Keratinocyte (primary cell): ENCODE measurements at regions not wholly inside any gene's neighbourhood (a gene's known extent, or its start where the extent isn't known, plus 50 kb on each side); places are given as distances from the start of the nearest gene placed in this dataset.
"Not testable (repeated sequence)": the region's sequence is repeated elsewhere in the genome, so short reads cannot be mapped to it uniquely, and the experiment has no call there.

Source experiments
- DNase-seq: peaks from one replicate; pipeline ENCODE4 v3.0.0-alpha.2; 2011; ENCODE audit warnings: low read depth, missing footprints, low spot score
- FAIRE-seq: peaks from 2 replicates; lab custom pipeline; 2011; peaks lifted over from hg19 to GRCh38; lab: Jason Lieb, UNC
- H2AFZ ChIP-seq: 2 replicates; pipeline ENCODE4 v1.6.0; 2012; ENCODE audit warnings: low read length, control low read depth, inconsistent platforms; ENCODE audit not compliant: control insufficient read depth
- H3K27ac ChIP-seq: 2 replicates; pipeline ENCODE4 v1.5.1; 2011; ENCODE audit warnings: low read length; ENCODE audit not compliant: control insufficient read depth, insufficient read depth
- H3K27me3 ChIP-seq: 3 replicates; pipeline ENCODE4 v1.6.0; 2011; ENCODE audit warnings: low read length; ENCODE audit not compliant: control insufficient read depth, insufficient read depth; ENCODE audit errors: extremely low read depth
- H3K36me3 ChIP-seq, 2 experiments: 2 replicates in 1 of 2; 3 replicates in 1 of 2; pipeline ENCODE4 v1.5.1; 2011; ENCODE audit warnings: low read length in 2 of 2, mild to moderate bottlenecking in 1 of 2; ENCODE audit not compliant: control insufficient read depth in 2 of 2, insufficient read depth in 2 of 2; ENCODE audit errors: extremely low read depth in 1 of 2
- H3K4me1 ChIP-seq: 3 replicates; pipeline ENCODE4 v1.5.1; 2011; ENCODE audit warnings: low read length; ENCODE audit not compliant: control insufficient read depth, insufficient read depth; ENCODE audit errors: extremely low read depth
- H3K4me2 ChIP-seq: 3 replicates; pipeline ENCODE4 v1.6.0; 2011; ENCODE audit warnings: low read depth, low read length; ENCODE audit not compliant: control insufficient read depth, insufficient read depth; ENCODE audit errors: extremely low read depth
- H3K4me3 ChIP-seq, 3 experiments: fragments of 200-600 bp in 1 of 3; sonication (generic) in 1 of 3; 2 replicates in 2 of 3; 3 replicates in 1 of 3; pipeline ENCODE4 v1.5.1; 2011 to 2016; ENCODE audit warnings: low read length in 3 of 3, mild to moderate bottlenecking in 3 of 3, control low read depth in 2 of 3, inconsistent platforms in 1 of 3, low read depth in 1 of 3, mixed read lengths in 1 of 3, mixed run types in 1 of 3, moderate library complexity in 1 of 3; ENCODE audit not compliant: control insufficient read depth in 2 of 3, insufficient read depth in 2 of 3; ENCODE audit errors: extremely low read depth in 1 of 3
- H3K79me2 ChIP-seq: 2 replicates; pipeline ENCODE4 v1.6.0; 2012; ENCODE audit warnings: low read length; ENCODE audit not compliant: control insufficient read depth, insufficient read depth
- H3K9ac ChIP-seq: 3 replicates; pipeline ENCODE4 v1.6.0; 2011; ENCODE audit warnings: low read length; ENCODE audit not compliant: control insufficient read depth, insufficient read depth; ENCODE audit errors: extremely low read depth
- H3K9me1 ChIP-seq: 3 replicates; pipeline ENCODE4 v1.6.0; 2011; ENCODE audit warnings: low read length; ENCODE audit not compliant: control insufficient read depth, insufficient read depth; ENCODE audit errors: extremely low read depth
- H3K9me3 ChIP-seq: 2 replicates; pipeline ENCODE4 v1.5.1; 2012; ENCODE audit warnings: low read depth, low read length; ENCODE audit not compliant: control insufficient read depth
- H4K20me1 ChIP-seq: 3 replicates; pipeline ENCODE4 v1.6.0; 2011; ENCODE audit warnings: low read length; ENCODE audit not compliant: control insufficient read depth, insufficient read depth; ENCODE audit errors: extremely low read depth
- CTCF ChIP-seq, 3 experiments: IDR thresholded peaks in 1 of 3; conservative IDR thresholded peaks in 1 of 3; optimal IDR thresholded peaks in 1 of 3; 2 replicates in 2 of 3; 3 replicates in 1 of 3; pipeline versions ENCODE3 to v1.5.1; 2011; ENCODE audit warnings: low read length in 3 of 3, mild to moderate bottlenecking in 3 of 3, moderate library complexity in 2 of 3, control low read depth in 1 of 3, inconsistent platforms in 1 of 3; ENCODE audit not compliant: insufficient read depth in 2 of 3; ENCODE audit errors: extremely low read depth in 1 of 3
- EZH2 ChIP-seq: IDR thresholded peaks from one replicate; pipeline ENCODE4 v1.6.1; 2012; ENCODE audit warnings: inconsistent platforms, mild to moderate bottlenecking, low read length, moderate library complexity
- dilution Hi-C: fragments of 300-500 bp; cut with MboI; formaldehyde crosslinking; loops from one replicate; pipeline ENCODE4 v1.7.0; 2020; ENCODE audit warnings: low sequenced_read_pairs; ENCODE audit not compliant: extremely low pct_ligation_motif_present

- Histone ChIP-seq H3K9me3 (no peaks in the 10 kb centered on the region), H3K36me3 (no peaks in the 10 kb centered on the region), H3K79me2 (no peaks in the 10 kb centered on the region), H3K4me1 (no peaks in the 10 kb centered on the region), H4K20me1 (no peaks in the 10 kb centered on the region), H3K27me3 (no peaks in the 10 kb centered on the region), H3K27ac (no peak overlapping the region), H3K4me2 (no peak overlapping the region), H2AFZ (no peak overlapping the region), H3K4me3 (no peak overlapping the region), H3K9me1 (no peaks in the 10 kb centered on the region), H3K9ac (no peak overlapping the region)
- FAIRE-seq = no peak
- DNase-seq = no peak
- TF ChIP-seq EZH2 (no peak), CTCF (optimal IDR thresholded peaks at IDR 0.05 in 1 of 3, IDR thresholded peaks at IDR 0.05 in 1 of 3, conservative IDR thresholded peaks at IDR 0.05 in 1 of 3; ENCODE audit: extremely low read depth in 1 of 3, insufficient read depth in 2 of 3, low read length in 3 of 3) (no peak)
- dilution Hi-C loops = no loop called here
Observed at GRCh38 chr12:20006871-20007730, 361.2 kb upstream of the PDE3A start.

GRCh38 chr12:20009965-20010364 is 358.4 kb upstream of the PDE3A start:
- H3K4me2 ChIP-seq, H3K9ac ChIP-seq, FAIRE-seq, H3K27me3 ChIP-seq, H3K4me3 ChIP-seq, H3K27ac ChIP-seq, H3K9me1 ChIP-seq, DNase-seq, H3K4me1 ChIP-seq, H3K36me3 ChIP-seq, dilution Hi-C loops, H2AFZ ChIP-seq, H3K9me3 ChIP-seq, H3K79me2 ChIP-seq, H4K20me1 ChIP-seq: not testable (repeated sequence)

GRCh38 chr12:20011200-20011599 is 357.1 kb upstream of the PDE3A start:
- dilution Hi-C loops = no loop called here
- TF ChIP-seq CTCF (optimal IDR thresholded peaks at IDR 0.05 in 1 of 3, IDR thresholded peaks at IDR 0.05 in 1 of 3, conservative IDR thresholded peaks at IDR 0.05 in 1 of 3; ENCODE audit: extremely low read depth in 1 of 3, insufficient read depth in 2 of 3, low read length in 3 of 3) (no peak), EZH2 (no peak)

More at GRCh38 chr12:20011200-20011599, 357.1 kb upstream of the PDE3A start:
- Histone ChIP-seq H3K9me1 (no peaks in the 10 kb centered on the region), H3K36me3 (no peaks in the 10 kb centered on the region), H3K27me3 (no peaks in the 10 kb centered on the region), H3K9me3 (no peaks in the 10 kb centered on the region), H3K27ac (no peak overlapping the region), H4K20me1 (no peaks in the 10 kb centered on the region), H2AFZ (no peak overlapping the region), H3K4me2 (no peak overlapping the region), H3K4me1 (no peaks in the 10 kb centered on the region), H3K4me3 (no peak overlapping the region), H3K9ac (no peak overlapping the region), H3K79me2 (no peaks in the 10 kb centered on the region)
- DNase-seq (no peak), FAIRE-seq (no peak)
